ENCODE measurements at regions not wholly inside any gene's neighbourhood (a gene's known extent, or its start where the extent isn't known, plus 50 kb on each side); places are given as distances from the start of the nearest gene placed in this dataset.

DNA sequence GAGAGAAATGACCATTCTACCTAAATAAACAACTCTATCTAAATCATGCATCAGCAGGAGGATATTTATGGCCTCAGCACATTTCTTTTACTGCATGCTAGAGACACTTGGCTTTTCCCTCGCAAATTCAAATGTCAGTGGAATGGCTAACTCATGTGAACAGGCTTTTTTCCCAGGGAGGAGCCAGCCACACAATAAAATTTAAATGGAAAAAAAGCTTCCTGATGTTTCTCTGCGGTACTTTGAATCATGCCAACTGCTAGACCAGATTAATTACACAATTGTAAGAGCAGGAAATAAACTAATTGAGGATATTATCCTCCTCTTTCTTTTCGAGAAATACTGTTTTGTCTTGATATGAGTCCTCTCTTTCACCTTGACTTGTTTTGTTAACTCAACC is 676.3 kb downstream of the IRS1 start:
- TF ChIP-seq POLR2AphosphoS5 (IDR thresholded peaks at IDR 0.05) (peak; percentile 69), POLR2A (IDR thresholded peaks at IDR 0.05) (no peak)
- intact Hi-C loops (cut with DNase I): no loop called here
- DNase-seq (ENCODE audit: low spot score): peak; percentile 21
- Histone ChIP-seq H3K27ac (no peak overlapping the region), H3K9me3 (no peaks in the 10 kb centered on the region), H3K27me3 (replicated peaks; ENCODE audit: insufficient read depth) (no peaks in the 10 kb centered on the region), H3K36me3 (no peaks in the 10 kb centered on the region), H3K4me1 (replicated peaks) (no peaks in the 10 kb centered on the region), H3K4me3 (no peak overlapping the region)
- WGBS: 6% methylated on average over 3 of the region's 3 CpGs

- intact Hi-C loops (cut with DNase I): no loop called here
- H3K27me3 ChIP-seq (replicated peaks; ENCODE audit: insufficient read depth): no peaks in the 10 kb centered on the region
- H3K4me1 ChIP-seq (replicated peaks): no peaks in the 10 kb centered on the region
- no peaks in the 10 kb centered on the region for H3K9me3 ChIP-seq
- no peak overlapping the region for H3K4me3 ChIP-seq
- no peaks in the 10 kb centered on the region for H3K36me3 ChIP-seq
- no peak for TF ChIP-seq POLR2AphosphoS5 (IDR thresholded peaks at IDR 0.05)
- no peak for TF ChIP-seq CTCF (IDR thresholded peaks at IDR 0.05)
- no peak for TF ChIP-seq POLR2A (IDR thresholded peaks at IDR 0.05)
- no peak overlapping the region for H3K27ac ChIP-seq
- no peak for DNase-seq (ENCODE audit: low spot score)
Measured at GRCh38 chr2:226122041-226122440, 677.6 kb downstream of the IRS1 start.

GRCh38 chr2:226121046-226121738 is 678.4 kb downstream of the IRS1 start:
- no peaks in the 10 kb centered on the region for H3K9me3 ChIP-seq
- H3K27ac ChIP-seq: no peak overlapping the region
- no peaks in the 10 kb centered on the region for H3K36me3 ChIP-seq
- DNase-seq (ENCODE audit: low spot score): no peak
- intact Hi-C loops (cut with DNase I): no loop called here
- 59% methylated on average over 4 of the region's 4 CpGs for WGBS
- no peak for TF ChIP-seq CTCF (IDR thresholded peaks at IDR 0.05)
- TF ChIP-seq POLR2AphosphoS5 (IDR thresholded peaks at IDR 0.05): no peak
- TF ChIP-seq POLR2A (IDR thresholded peaks at IDR 0.05): no peak
- no peaks in the 10 kb centered on the region for H3K27me3 ChIP-seq (replicated peaks; ENCODE audit: insufficient read depth)
- H3K4me3 ChIP-seq: no peak overlapping the region
- H3K4me1 ChIP-seq (replicated peaks): no peaks in the 10 kb centered on the region

GRCh38 chr2:226118471-226119429 is 680.9 kb downstream of the IRS1 start:
- Histone ChIP-seq H3K9me3 (no peaks in the 10 kb centered on the region), H3K27me3 (replicated peaks; ENCODE audit: insufficient read depth) (no peaks in the 10 kb centered on the region), H3K36me3 (no peaks in the 10 kb centered on the region), H3K4me3 (no peak overlapping the region), H3K27ac (no peak overlapping the region), H3K4me1 (replicated peaks) (no peaks in the 10 kb centered on the region)
- intact Hi-C loops (cut with DNase I): no loop called here
- peak; percentile 26 for DNase-seq (ENCODE audit: low spot score)
- 43% methylated on average over 10 of the region's 10 CpGs for WGBS
- TF ChIP-seq POLR2AphosphoS5 (IDR thresholded peaks at IDR 0.05) (peak; percentile 68), POLR2A (IDR thresholded peaks at IDR 0.05) (no peak), CTCF (IDR thresholded peaks at IDR 0.05) (no peak)

GRCh38 chr2:226117510-226118065 is 682.0 kb downstream of the IRS1 start:
- no peak for TF ChIP-seq POLR2A (IDR thresholded peaks at IDR 0.05)
- TF ChIP-seq POLR2AphosphoS5 (IDR thresholded peaks at IDR 0.05): no peak
- TF ChIP-seq CTCF (IDR thresholded peaks at IDR 0.05): no peak
- Histone ChIP-seq H3K4me3 (no peak overlapping the region), H3K4me1 (replicated peaks) (no peaks in the 10 kb centered on the region), H3K9me3 (no peaks in the 10 kb centered on the region), H3K36me3 (no peaks in the 10 kb centered on the region), H3K27ac (no peak overlapping the region), H3K27me3 (replicated peaks; ENCODE audit: insufficient read depth) (no peaks in the 10 kb centered on the region)
- intact Hi-C loops (cut with DNase I): no loop called here
- DNase-seq (ENCODE audit: low spot score): no peak
- 72% methylated on average over 3 of the region's 3 CpGs for WGBS
